ENCODE measurements at regions not wholly inside any gene's neighbourhood (a gene's known extent, or its start where the extent isn't known, plus 50 kb on each side); places are given as distances from the start of the nearest gene placed in this dataset.
"Not testable (repeated sequence)": the region's sequence is repeated elsewhere in the genome, so short reads cannot be mapped to it uniquely, and the experiment has no call there.

DNA sequence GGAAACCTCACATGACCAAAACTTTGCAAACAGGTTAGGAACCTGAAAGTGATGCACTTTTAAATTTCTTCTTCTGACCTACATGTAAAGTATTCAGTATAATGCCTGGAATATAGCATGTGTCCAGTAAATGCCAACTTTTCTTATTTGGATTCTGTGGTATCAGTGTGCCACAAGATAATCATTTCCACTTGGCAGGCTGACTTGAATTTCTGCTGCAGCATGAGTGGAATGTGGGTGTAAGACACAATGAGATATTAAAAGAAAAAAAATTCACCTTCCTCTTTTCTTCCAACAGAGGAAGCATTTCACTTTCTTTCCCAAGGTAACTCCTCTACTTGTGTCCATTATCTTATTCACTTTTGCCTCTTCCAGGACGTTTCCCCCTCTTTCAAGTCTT, 141.9 kb upstream of the PRKD1 start (continued):
- TF ChIP-seq ETV6 (conservative IDR thresholded peaks at IDR 0.05 in 1 of 2, IDR thresholded peaks at IDR 0.05 in 1 of 2; ENCODE audit: borderline replicate concordance in 1 of 2, low read depth in 1 of 2) (no peak), POLR2A (IDR thresholded peaks at IDR 0.05; ENCODE audit: low read depth, low read length) (no peak), ZBTB40 (IDR thresholded peaks at IDR 0.05; ENCODE audit: borderline replicate concordance) (no peak), BRCA1 (IDR thresholded peaks at IDR 0.05; ENCODE audit: low read depth, low read length) (no peak), E2F8 (IDR thresholded peaks at IDR 0.05; ENCODE audit: low read depth, partially characterized antibody) (no peak), RELA (IDR thresholded peaks at IDR 0.05; ENCODE audit: borderline replicate concordance, partially characterized antibody) (no peak), RBBP5 (conservative IDR thresholded peaks at IDR 0.05) (no peak), SUZ12 (IDR thresholded peaks at IDR 0.05; ENCODE audit: unreplicated experiment) (no peak), FOS (IDR thresholded peaks at IDR 0.05; ENCODE audit: borderline replicate concordance, extremely low read depth, insufficient read length) (no peak)

GRCh38 chr14:30072454-30072853, 144.8 kb upstream of the PRKD1 start:
- H3K4me2 ChIP-seq (ENCODE audit: control insufficient read depth, insufficient read depth); H3K27ac ChIP-seq (ENCODE audit: control insufficient read depth, insufficient read depth); H4K20me1 ChIP-seq (ENCODE audit: control insufficient read depth, insufficient read depth); ATAC-seq; H3K4me3 ChIP-seq; POLR2A ChIA-PET; intact Hi-C loops (cut with micrococcal nuclease; ENCODE audit: unreplicated experiment); H3K79me2 ChIP-seq (ENCODE audit: control insufficient read depth, insufficient read depth, low read length); H2AFZ ChIP-seq (ENCODE audit: control insufficient read depth, low read depth, low read length); in situ Hi-C loops (cut with MboI); DNase-seq (ENCODE audit: low read depth, low spot score); BruUV-seq (replicated peaks); CTCF ChIA-PET; H3K4me1 ChIP-seq (ENCODE audit: control insufficient read depth, insufficient read depth, low read length); RAD21 ChIA-PET (ENCODE audit: unreplicated experiment); FAIRE-seq; H3K36me3 ChIP-seq (ENCODE audit: control insufficient read depth in 2 of 2, insufficient read depth in 2 of 2, low read length in 1 of 2); H3K9me3 ChIP-seq (replicated peaks; ENCODE audit: control insufficient read depth, insufficient read depth, low read length); H3K9ac ChIP-seq (ENCODE audit: control insufficient read depth, insufficient read depth, low read length); SMC1A ChIA-PET (ENCODE audit: uncharacterized antibody, unreplicated experiment); H3K27me3 ChIP-seq (replicated peaks in 1 of 2; ENCODE audit: control insufficient read depth in 2 of 2, insufficient read depth in 2 of 2, low read length in 1 of 2): not testable (repeated sequence)
- WGBS (ENCODE audit: insufficient coverage, insufficient replicate concordance, low lambda C conversion rate, missing lambda C conversion rate) = 25% methylated on average over 2 of the region's 2 CpGs

Data from GM12878 (cell line).